ENCODE measurements at regions not wholly inside any gene's neighbourhood (a gene's known extent, or its start where the extent isn't known, plus 50 kb on each side); places are given as distances from the start of the nearest gene placed in this dataset.

- intact Hi-C loops (cut with micrococcal nuclease): no loop called here
- POLR2A ChIA-PET: no interaction called here
- H3K27me3 ChIP-seq (ENCODE audit: insufficient read depth, low read length): no peaks in the 10 kb centered on the region
- RAD21 ChIA-PET (ENCODE audit: low non-redundant PET in 1 of 2, low total read pairs in 2 of 2, uncharacterized antibody in 2 of 2, unreplicated experiment in 2 of 2): no interaction called here
- BruUV-seq (replicated peaks): no TSS peak
- DNase-seq (ENCODE audit: low read depth, low spot score) (no peak), ATAC-seq (no peak)
- H3K4me2 ChIP-seq (ENCODE audit: low read length): no peak overlapping the region
- no peaks in the 10 kb centered on the region for H3K36me3 ChIP-seq (ENCODE audit: control insufficient read depth in 1 of 2, insufficient read depth in 2 of 2, low read length in 2 of 2)
- no peaks in the 10 kb centered on the region for H3K79me2 ChIP-seq (ENCODE audit: insufficient read depth, low read length)
- no peak overlapping the region for H3K9ac ChIP-seq (ENCODE audit: low read length)
- no peak overlapping the region for H3K27ac ChIP-seq (ENCODE audit: low read depth, low read length)
- CTCF ChIA-PET: no interaction called here
- no peaks in the 10 kb centered on the region for H4K20me1 ChIP-seq (ENCODE audit: insufficient read depth)
- no peak for TF ChIP-seq ZBTB33 (IDR thresholded peaks at IDR 0.05; ENCODE audit: extremely low read depth, insufficient replicate concordance, low read length)
- TF ChIP-seq, protein P1, sequence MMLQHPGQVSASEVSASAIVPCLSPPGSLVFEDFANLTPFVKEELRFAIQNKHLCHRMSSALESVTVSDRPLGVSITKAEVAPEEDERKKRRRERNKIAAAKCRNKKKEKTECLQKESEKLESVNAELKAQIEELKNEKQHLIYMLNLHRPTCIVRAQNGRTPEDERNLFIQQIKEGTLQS (IDR thresholded peaks at IDR 0.05): no peak
- no peak for TF ChIP-seq EGR1 (IDR thresholded peaks at IDR 0.05; ENCODE audit: low read depth)
- TF ChIP-seq, protein P2, sequence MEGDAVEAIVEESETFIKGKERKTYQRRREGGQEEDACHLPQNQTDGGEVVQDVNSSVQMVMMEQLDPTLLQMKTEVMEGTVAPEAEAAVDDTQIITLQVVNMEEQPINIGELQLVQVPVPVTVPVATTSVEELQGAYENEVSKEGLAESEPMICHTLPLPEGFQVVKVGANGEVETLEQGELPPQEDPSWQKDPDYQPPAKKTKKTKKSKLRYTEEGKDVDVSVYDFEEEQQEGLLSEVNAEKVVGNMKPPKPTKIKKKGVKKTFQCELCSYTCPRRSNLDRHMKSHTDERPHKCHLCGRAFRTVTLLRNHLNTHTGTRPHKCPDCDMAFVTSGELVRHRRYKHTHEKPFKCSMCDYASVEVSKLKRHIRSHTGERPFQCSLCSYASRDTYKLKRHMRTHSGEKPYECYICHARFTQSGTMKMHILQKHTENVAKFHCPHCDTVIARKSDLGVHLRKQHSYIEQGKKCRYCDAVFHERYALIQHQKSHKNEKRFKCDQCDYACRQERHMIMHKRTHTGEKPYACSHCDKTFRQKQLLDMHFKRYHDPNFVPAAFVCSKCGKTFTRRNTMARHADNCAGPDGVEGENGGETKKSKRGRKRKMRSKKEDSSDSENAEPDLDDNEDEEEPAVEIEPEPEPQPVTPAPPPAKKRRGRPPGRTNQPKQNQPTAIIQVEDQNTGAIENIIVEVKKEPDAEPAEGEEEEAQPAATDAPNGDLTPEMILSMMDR (IDR thresholded peaks at IDR 0.05 in 2 of 3, conservative IDR thresholded peaks at IDR 0.05 in 1 of 3; ENCODE audit: borderline replicate concordance in 1 of 3, insufficient read depth in 1 of 3, low read depth in 2 of 3, low read length in 2 of 3): no peak
- TF ChIP-seq SIN3A (IDR thresholded peaks at IDR 0.05; ENCODE audit: low read depth): no peak
- TF ChIP-seq TCF7L2 (IDR thresholded peaks at IDR 0.05; ENCODE audit: borderline replicate concordance, extremely low read depth, insufficient read depth, insufficient read length): no peak
- TF ChIP-seq EZH2phosphoT487 (IDR thresholded peaks at IDR 0.05; ENCODE audit: borderline replicate concordance): no peak
- no peak for TF ChIP-seq CEBPB (IDR thresholded peaks at IDR 0.05; ENCODE audit: low read depth)
- no peak for TF ChIP-seq SP1 (IDR thresholded peaks at IDR 0.05; ENCODE audit: low read depth)
- TF ChIP-seq JUND (IDR thresholded peaks at IDR 0.05): no peak
- TF ChIP-seq POLR2A (IDR thresholded peaks at IDR 0.05; ENCODE audit: borderline replicate concordance, extremely low read depth, insufficient read depth, insufficient read length): no peak
- no peak for TF ChIP-seq MAX (IDR thresholded peaks at IDR 0.05)
- H3K9me3 ChIP-seq (ENCODE audit: control insufficient read depth in 1 of 2, insufficient read depth in 1 of 2, low read depth in 1 of 2, low read length in 2 of 2): no peaks in the 10 kb centered on the region
- H2AFZ ChIP-seq (ENCODE audit: low read depth, low read length, poor library complexity, severe bottlenecking): no peak overlapping the region
- no peaks in the 10 kb centered on the region for H3K9me2 ChIP-seq (ENCODE audit: insufficient read depth)
- no peak overlapping the region for H3K4me3 ChIP-seq (replicated peaks in 1 of 2; ENCODE audit: low read depth in 1 of 2, low read length in 2 of 2)
- no peaks in the 10 kb centered on the region for H3K4me1 ChIP-seq (ENCODE audit: control insufficient read depth in 1 of 2, insufficient read depth in 2 of 2, low read length in 2 of 2)
These were observed 619.6 kb upstream of the TMEFF2 start for GRCh38 chr2:192814376-192814775.

Measured in HCT116 (cell line).